ENCODE measurements at regions not wholly inside any gene's neighbourhood (a gene's known extent, or its start where the extent isn't known, plus 50 kb on each side); places are given as distances from the start of the nearest gene placed in this dataset.

- ATAC-seq, result peak; percentile 75
- TF ChIP-seq TCF4 (CRISPR knock-in tag; IDR thresholded peaks at IDR 0.05; ENCODE audit: borderline replicate concordance) (no peak), ZNF70 (CRISPR knock-in tag; IDR thresholded peaks at IDR 0.05) (no peak), PPARA (CRISPR knock-in tag; IDR thresholded peaks at IDR 0.05; ENCODE audit: borderline replicate concordance) (no peak), ZC3H10 (CRISPR knock-in tag; IDR thresholded peaks at IDR 0.05) (no peak), TOX (CRISPR knock-in tag; IDR thresholded peaks at IDR 0.05; ENCODE audit: borderline replicate concordance) (no peak), ZFP3 (CRISPR knock-in tag; IDR thresholded peaks at IDR 0.05) (no peak), ZNF565 (CRISPR knock-in tag; conservative IDR thresholded peaks at IDR 0.05; ENCODE audit: low read depth) (no peak), CSDC2 (CRISPR knock-in tag; IDR thresholded peaks at IDR 0.05) (no peak), ARNTL (CRISPR knock-in tag; IDR thresholded peaks at IDR 0.05; ENCODE audit: borderline replicate concordance, low read depth) (no peak), CSRNP3 (CRISPR knock-in tag; IDR thresholded peaks at IDR 0.05) (no peak), RARB (CRISPR knock-in tag; IDR thresholded peaks at IDR 0.05) (no peak), PATZ1 (CRISPR knock-in tag; IDR thresholded peaks at IDR 0.05; ENCODE audit: borderline replicate concordance) (no peak), CREB5 (CRISPR knock-in tag; IDR thresholded peaks at IDR 0.05; ENCODE audit: low read depth) (no peak), BACH2 (CRISPR knock-in tag; IDR thresholded peaks at IDR 0.05; ENCODE audit: borderline replicate concordance) (no peak), SNAI2 (CRISPR knock-in tag; IDR thresholded peaks at IDR 0.05) (no peak), TSHZ2 (CRISPR knock-in tag; IDR thresholded peaks at IDR 0.05) (no peak), ZNF8 (CRISPR knock-in tag; IDR thresholded peaks at IDR 0.05) (no peak), ESRRG (CRISPR knock-in tag; IDR thresholded peaks at IDR 0.05) (no peak), POU6F1 (CRISPR knock-in tag; IDR thresholded peaks at IDR 0.05; ENCODE audit: borderline replicate concordance, low read depth) (no peak)
Measured at GRCh38 chr9:109715344-109715743, 64.7 kb upstream of the PALM2AKAP2 start.

- ATAC-seq, result no peak
- TF ChIP-seq ZFP30 (CRISPR knock-in tag; IDR thresholded peaks at IDR 0.05), result no peak
- TF ChIP-seq CSRNP3 (CRISPR knock-in tag; IDR thresholded peaks at IDR 0.05), result no peak
- no peak for TF ChIP-seq SNAI2 (CRISPR knock-in tag; IDR thresholded peaks at IDR 0.05)
- no peak for TF ChIP-seq TCF4 (CRISPR knock-in tag; IDR thresholded peaks at IDR 0.05; ENCODE audit: borderline replicate concordance)
- no peak for TF ChIP-seq ISL1 (CRISPR knock-in tag; IDR thresholded peaks at IDR 0.05)
- TF ChIP-seq ARNTL (CRISPR knock-in tag; IDR thresholded peaks at IDR 0.05; ENCODE audit: borderline replicate concordance, low read depth), result no peak
Measured at GRCh38 chr9:109716631-109717030, 63.4 kb upstream of the PALM2AKAP2 start.

Data from SK-N-SH treated with all-trans-retinoic acid at 6 μM for 48 hours (cell line).